ENCODE measurements at regions not wholly inside any gene's neighbourhood (a gene's known extent, or its start where the extent isn't known, plus 50 kb on each side); places are given as distances from the start of the nearest gene placed in this dataset.

- TF ChIP-seq CTCF (IDR thresholded peaks at IDR 0.05; ENCODE audit: borderline replicate concordance, extremely low read depth, low read length, poor library complexity, severe bottlenecking) (no peak), EZH2 (IDR thresholded peaks at IDR 0.05; ENCODE audit: borderline replicate concordance, low read depth, low read length, severe bottlenecking) (no peak)
Observed at GRCh38 chr5:142397178-142397577, 72.4 kb upstream of the SPRY4 start.
